Ramos (cell line): ENCODE measurements at regions not wholly inside any gene's neighbourhood (a gene's known extent, or its start where the extent isn't known, plus 50 kb on each side); places are given as distances from the start of the nearest gene placed in this dataset.

Source experiments
- in situ Hi-C: fragments of 300-500 bp; cut with MboI; formaldehyde crosslinking; loops from one replicate; pipeline ENCODE4 v1.14.3; 2022; ENCODE audit warnings: low sequenced_read_pairs; ENCODE audit not compliant: unreplicated experiment

DNA sequence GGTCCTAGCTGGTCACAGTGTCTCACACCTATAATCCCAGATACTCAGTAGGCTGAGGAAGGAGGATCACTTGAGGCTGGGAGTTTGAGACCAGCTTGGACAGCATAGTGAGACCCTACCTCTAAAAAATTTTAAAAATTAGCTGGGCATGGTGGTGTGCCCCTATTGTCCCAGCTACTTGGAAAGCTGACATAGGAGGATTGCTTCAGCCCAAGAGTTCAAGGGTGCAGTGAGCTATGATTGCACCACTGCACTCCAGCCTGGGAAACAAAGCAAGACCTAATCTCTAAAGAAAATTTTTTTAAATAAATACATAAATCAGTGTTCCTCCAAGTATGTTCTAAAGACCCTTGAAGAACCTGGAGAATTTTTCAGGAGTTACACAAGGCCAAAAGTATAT lies 50.6 kb upstream of the GNAO1 start:
- in situ Hi-C loops, result no loop called here

DNA sequence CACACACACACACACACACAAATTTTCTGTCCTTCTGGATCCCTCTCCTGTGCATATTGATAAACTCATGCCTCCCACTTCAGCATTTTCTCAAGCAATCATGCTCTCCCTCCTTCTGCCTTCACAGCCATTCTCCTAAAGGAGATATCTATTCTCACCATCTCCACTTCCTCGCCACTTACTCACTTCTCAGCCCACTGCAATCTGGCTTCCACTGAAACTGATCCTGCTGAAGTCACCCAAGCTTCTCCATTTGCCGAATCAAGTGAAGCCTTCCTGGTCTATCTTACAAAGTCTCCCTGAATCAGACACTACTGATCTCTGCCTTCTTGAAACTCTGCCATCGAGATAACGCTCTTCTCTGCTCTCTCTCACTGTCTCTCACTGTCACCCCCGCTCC lies 54.0 kb upstream of the GNAO1 start:
- in situ Hi-C loops, result no loop called here

DNA sequence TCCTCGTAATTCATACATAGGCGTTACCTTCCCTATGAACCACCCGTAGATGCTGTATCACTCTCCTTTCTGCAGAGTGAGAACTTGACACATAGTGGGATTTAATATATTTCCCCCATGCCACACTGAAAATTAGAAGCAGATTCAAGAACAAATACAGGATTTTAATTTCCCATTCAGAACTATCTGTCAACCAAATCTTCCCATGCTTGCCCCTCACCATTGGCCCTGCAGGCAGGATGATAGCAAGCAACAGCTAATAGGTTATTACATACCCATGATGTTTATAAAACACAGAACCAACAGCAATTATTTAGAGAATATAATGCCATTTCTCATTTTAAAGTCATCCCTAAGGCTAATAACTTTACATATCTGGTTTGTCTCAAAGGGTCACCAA lies 55.0 kb upstream of the GNAO1 start:
- in situ Hi-C loops, result no loop called here

DNA sequence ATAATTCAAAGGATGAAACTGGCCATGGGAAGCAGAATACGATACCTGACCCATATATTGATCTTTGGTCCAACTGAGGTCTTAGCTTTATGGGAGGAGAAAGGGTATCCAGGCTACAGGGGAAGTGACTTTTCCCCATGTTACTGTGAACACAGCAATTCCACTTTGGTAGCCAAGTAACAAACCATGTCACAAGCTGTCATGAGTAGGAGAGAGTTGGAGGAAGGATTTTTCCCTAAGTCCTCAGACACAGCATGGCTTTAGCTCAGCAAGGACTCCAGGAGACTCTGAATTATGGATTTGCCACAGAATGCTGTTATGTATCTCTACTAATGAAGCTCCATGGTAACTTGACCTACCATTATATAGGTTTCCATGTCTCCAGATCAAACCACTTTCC lies 56.5 kb upstream of the GNAO1 start:
- in situ Hi-C loops, result no loop called here

DNA sequence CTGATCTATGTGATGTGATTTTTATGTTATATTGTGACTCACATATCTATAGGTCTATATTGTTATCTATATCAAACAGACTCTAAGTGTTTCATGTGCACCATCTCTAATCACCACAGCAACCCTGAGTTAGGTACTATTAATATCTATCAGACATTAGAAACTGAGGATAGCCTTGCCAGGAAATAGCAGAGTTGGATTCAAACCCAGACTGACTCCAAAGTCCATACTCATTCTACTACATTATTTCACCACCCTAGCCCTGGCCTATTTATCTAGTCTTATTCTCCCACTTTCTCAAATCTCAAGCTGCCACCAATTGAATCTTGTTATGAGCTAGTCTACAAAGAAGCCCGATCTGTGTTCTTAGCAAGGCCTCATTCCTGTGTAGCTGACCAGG lies 65.4 kb upstream of the GNAO1 start:
- in situ Hi-C loops, result no loop called here

DNA sequence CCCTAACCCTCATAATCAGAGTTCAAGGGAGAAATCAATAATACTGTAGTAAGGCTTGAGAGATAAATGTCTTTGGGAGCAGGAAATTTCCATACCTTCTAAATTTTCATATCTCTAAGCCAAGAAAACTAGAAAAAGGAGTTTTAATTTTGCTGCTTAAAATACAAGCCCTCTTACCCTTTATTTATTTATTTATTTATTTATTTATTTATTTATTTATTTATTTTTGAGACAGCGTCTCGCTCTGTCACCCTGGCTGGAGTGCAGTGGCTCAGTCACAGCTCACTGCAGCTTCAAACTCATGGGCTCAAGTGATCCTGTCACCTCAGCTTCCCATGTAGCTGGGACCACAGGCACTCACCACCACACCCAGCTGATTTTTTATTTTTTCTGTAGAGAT lies 69.0 kb upstream of the GNAO1 start:
- in situ Hi-C loops, result no loop called here

DNA sequence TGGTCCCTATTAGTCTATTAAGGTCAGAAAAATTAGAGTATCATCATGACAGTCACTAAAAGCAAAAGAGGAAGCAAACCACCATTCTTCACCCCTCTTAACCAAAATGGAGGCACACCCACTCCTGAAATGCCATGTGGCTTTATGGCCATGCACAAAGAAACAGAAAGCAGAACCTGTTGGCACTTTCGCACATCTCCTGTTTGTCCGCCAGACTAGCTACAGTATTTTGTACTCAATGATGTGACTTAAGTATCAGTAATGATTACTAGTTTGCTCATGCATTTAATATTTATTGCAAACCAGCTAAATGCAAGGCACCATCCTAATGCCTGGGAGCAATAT lies 70.2 kb upstream of the GNAO1 start:
- in situ Hi-C loops, result no loop called here

DNA sequence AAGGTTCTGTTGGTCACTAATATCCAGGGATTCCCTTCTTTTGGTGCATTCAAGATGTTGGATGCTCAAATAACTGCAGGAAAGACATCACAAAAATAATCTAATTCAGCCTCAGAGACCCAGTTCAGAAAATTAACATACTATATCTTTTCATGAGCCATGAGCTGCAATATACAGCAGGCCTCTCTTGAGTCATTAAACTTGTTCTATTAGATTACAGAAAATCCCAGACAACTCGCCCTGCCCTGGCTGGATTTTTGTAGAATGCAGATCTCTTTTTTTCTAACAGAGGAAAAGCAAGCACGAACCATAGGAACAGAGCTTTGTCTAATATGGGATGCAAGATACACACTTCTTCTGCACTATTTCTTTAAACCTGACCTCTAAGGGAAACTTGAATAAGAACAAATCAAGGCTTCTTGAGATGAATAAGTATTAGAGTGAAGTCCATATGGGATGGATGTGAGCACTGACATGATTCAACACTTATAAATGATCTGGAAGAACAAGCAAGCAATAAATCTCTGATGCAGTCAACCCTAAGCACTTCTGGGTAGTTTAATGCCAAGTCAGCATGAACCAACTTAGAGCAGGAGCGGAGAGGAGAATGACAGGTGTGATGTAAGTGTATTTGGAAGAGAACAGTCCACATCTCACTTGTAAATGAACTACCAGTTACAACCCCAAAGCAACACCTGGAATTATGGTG lies 70.7 kb upstream of the GNAO1 start:
- in situ Hi-C loops, result no loop called here

DNA sequence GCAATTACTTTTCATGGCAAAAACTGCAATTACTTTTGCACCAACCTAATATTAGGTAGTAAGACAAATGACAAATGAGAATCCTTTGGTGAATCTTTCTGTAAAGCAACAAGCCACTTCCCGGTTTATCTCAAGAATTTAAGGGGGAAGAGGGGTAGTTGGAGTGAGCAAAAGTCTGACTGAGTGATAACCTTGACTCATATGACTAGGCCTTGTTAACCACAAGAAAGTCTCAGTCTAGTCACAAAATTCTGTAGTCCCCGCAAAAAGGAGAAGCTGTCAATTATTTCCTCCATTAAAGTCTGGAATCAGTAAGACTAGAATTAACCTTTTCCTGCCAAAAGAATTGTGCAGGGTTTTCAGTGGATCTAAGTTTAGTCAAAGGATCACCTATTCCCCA lies 72.2 kb upstream of the GNAO1 start:
- in situ Hi-C loops, result no loop called here

DNA sequence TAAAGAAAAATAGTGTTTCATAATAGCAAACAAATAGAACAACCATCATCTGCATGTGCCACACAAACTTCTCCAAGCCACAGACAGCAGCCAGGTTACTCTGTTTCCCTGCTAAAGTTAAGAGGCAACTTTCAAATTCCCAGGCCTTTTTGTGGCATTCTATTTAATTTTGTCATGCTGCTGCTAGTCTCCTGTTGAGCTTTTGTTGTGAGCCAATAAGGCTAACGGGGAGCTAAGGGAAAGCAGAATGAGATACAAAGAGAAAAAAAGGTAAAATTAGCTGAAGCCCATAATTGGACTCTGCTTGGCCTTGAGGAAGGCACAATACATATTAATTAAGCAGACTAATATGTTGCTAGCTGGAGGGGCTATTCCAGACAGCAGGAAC lies 74.7 kb upstream of the GNAO1 start:
- in situ Hi-C loops, result no loop called here

DNA sequence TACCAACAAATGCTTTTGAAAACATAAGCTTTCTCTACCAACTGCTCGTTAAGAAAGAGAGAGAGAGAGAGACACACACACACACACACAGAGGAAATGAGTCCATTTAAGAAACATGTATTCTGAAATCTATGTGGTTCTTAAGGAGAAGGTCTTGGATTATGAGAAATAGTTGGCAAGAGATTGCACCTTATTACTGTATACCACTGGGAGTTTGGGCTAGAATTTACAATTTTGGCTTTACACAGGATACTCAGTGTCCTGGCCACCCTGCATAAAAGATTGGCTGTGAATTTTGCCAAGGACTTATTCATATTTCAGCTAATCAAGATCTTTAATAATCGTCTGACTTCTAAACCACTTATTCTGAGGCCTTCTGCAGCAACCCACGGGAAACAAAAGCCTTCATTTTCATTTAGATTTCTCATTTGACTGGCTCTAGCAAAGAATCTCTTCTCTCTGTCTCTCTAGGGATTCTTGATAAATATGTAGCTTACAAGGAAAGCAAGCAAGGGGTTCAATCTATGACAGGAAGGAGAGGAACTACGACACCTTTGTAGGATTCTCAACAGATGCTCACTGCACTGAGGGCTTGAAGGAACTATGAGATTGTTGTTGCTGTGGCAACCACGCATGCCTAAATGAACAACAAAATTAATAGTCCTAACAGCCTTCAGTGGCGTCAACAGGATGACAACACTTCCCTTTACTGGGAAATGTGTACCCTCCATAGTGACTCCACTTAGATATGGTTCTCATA lies 75.3 kb upstream of the GNAO1 start:
- in situ Hi-C loops, result no loop called here

DNA sequence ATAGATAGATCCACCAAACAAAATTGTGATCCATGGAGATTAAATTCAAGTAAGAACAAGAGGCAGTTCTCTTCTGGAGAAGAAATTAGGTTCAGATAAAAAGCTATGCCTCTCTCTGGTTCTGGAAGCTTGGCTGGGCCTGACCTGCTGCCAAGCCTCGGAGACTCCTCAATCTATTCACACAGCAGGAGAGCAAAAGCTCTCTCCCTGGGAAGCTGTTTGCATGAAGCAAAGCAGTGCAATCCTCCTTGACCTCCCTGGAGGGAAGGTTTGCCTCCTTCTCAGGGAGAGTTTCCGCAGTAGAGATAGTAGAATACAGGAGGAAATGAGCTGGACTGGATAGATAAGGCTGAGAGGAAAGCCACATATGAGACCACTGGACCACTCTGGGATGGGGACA lies 78.1 kb upstream of the GNAO1 start:
- in situ Hi-C loops, result no loop called here

DNA sequence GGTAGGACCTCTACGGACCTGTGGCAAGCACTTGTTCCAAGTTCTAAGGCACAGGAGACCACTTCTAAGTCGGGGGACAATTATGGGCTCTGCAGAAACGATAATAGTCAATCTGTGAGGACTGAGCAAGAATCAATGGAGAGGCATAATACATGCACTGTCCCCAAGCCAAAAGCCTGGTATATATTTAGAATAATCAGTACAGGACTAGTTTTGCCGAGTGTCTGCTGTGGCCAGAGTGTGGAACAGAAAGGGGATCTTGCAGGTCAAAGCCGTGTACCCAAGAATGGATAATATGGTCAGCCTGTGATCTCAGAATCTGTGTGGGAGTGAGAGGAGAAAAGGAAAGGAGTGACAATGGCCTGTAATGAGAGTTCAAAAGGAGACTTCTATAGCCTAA lies 80.2 kb upstream of the GNAO1 start:
- in situ Hi-C loops, result no loop called here

DNA sequence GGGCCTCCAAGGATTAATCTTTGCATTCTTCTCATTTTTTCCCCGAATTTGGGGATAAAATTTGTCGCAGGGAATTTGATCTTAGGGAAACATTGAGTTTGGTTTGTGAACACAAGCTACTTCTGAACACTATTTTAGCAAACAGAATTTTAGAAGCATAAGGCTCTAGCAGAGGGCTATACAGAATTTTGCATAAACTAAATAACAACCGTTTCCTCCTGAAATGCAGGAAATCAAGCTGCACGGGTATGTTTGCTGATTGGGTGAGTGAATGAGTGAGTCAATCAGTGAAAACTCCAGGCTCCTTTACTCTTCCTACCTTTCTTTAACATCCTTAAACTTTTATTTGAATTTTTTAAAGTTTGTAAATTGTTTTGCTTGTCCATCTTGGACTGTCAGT lies 81.3 kb upstream of the GNAO1 start:
- in situ Hi-C loops, result no loop called here

DNA sequence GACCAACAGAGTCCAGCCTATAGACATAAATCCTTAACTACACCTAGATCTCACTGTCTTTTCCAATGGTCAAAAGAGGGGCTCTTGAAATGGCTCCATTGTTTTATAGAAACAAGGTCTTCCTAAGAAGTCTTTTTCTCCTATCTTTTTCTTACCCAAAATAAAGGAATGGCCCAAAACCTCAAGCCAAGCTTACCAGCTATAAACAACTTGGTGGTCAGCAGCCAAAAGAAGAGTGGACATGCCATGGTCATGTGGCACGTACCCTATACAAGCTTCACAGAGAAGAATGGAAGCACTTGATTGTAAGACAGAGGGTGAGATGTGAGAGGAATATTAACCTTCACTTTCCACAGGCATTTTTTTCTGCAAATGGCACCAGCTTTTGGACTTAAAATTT lies 82.1 kb upstream of the GNAO1 start:
- in situ Hi-C loops, result no loop called here

DNA sequence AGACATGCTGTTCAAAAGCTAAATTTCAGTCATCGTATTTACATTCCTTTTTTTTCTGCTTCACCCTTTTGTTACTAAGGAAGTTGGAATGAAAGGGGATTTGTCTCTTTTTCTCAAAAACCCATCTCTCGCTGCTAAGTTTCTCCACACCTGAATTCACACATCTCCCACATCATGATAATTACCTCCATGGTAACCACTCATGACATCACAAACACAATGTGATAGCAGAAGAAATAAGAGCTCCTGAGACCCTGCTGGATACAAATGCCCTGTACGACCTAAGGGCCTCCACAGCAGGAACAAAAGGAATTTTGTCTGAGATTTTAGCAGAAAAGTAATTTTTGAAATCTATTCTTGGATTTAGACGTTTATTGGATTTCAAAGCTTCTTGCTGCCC lies 82.6 kb upstream of the GNAO1 start:
- in situ Hi-C loops, result no loop called here

DNA sequence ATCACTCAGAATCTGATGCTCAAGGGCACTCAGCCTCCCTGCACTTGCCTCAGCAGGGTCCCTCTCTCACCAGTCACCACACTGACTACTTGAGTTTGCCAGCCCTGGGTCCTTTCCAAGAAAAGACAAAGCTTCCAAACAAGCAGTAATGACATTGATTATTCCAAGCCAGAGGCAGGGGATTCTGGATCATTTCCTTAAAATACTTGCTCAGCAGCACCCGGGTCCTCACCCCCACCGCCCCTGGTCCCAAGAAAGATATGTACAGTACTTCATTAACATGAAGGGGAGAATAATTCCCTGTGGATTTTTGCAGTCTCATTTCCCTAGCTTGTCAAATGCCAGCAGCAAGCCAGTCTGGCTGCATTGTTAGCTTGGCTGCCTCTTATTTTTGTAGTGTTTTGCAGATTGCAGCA lies 83.2 kb upstream of the GNAO1 start:
- in situ Hi-C loops, result no loop called here

DNA sequence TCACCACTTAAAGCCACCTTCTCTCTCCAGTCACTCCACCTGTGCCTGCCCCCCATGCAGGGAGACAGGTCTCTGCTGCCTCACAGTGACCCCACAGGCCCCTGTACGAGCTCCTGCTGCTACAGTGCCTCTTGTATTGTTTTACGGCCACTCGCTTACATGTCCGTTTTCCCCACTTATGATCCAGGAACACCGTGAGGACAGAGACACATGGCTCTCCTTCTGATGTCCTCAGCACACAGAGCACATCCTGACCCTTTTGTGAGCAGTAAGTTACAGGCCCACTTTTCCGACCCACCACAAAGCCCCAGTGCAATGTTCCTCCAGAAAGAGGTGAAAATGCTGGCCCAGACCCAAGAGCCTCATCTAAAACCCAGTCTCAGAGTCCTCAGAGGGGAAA lies 84.8 kb upstream of the GNAO1 start:
- in situ Hi-C loops, result no loop called here

DNA sequence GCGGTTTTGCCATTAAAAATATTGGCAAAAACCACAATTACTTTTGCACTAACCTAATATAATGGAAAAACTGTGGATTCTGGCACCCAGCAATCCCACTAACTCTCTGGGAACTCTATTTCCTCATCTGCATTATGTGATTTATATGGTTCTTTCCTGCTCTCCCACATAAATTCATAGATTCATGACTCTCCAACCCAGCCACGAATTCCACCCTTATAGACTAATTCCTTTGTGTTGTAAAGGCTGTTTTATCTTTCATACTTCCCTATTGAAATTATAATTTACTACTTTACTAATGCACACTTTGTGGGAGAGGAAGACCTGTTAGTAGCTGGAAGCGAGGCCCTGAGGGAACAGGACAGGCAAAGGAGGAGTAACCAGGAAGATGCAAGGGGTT lies 88.4 kb upstream of the GNAO1 start:
- in situ Hi-C loops, result no loop called here

DNA sequence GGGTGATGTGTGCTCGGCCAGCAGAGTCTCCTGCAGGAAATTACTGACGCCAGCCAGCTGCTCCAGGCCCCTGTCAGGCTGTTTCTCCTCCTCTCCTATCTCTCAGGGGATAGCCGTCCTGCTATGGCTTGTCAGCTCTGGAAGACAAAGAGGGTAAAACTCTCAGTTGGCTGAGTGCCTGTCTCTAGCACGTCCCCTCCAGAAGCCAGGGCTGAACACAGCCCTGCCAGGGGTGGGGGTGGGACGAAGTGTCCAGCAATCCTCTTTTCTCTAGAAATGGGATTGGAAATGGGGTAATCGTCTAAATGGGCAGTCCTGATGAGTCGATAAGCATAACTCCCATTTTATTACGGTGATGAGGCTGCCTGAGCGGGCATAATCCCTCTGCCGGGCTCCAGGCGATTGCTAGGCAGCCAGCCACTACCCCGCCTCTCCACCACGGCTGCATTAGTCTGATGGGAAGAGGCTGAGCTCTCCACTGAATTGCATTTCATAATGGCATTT lies 89.1 kb upstream of the GNAO1 start:
- in situ Hi-C loops, result no loop called here

DNA sequence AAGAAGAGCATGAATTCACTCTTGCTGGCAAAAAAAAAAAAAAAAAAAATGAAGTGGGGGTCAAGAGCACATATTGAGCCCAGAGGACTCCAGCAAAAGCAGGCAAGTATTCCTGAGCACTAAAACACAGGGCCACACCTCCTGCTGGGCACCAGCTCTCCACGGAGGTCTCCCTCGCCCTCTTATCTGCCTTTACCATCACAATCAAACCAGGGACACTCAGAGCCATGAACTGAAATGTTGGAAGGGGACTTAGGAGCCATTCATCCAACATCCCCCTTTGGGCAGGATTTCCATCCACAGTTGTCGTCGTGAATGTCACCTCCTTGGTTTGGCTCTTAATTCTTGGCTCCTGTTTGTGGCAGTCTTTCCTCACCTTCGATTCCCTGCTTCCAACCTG lies 89.8 kb upstream of the GNAO1 start:
- in situ Hi-C loops, result no loop called here

DNA sequence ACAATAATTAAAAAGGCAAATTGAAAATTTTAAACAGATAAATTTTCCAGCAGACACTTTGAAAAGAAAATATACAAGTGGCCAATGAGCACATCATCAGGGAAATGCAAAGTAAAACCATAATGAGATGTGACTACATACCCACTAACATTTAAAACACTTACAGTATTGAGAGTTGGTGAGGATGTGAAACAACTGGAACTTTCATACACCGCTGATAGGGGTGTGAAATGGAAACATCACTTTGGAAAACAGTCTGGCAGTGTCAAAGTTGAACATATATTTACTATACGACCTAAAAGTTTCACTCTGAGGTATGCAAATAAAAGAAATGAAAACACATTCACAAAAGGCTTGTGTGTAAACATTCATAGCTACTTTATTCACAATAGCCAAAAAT lies 94.0 kb upstream of the GNAO1 start:
- in situ Hi-C loops, result no loop called here
